Retinal pigment epithelial cell (primary cell): ENCODE measurements at regions not wholly inside any gene's neighbourhood (a gene's known extent, or its start where the extent isn't known, plus 50 kb on each side); places are given as distances from the start of the nearest gene placed in this dataset.

Experiments
- DNase-seq: peaks from one replicate; pipeline ENCODE4 v3.0.0-alpha.2; 2010; ENCODE audit warnings: low read depth
- H3K4me3 ChIP-seq: 2 replicates; pipeline ENCODE4 v1.5.1; 2011; ENCODE audit warnings: mild to moderate bottlenecking, low read length, control low read depth, moderate library complexity
- CTCF ChIP-seq: conservative IDR thresholded peaks from 2 replicates; pipeline ENCODE4 v1.5.1; 2011; ENCODE audit warnings: low read depth, low read length, control low read depth, inconsistent platforms

DNA sequence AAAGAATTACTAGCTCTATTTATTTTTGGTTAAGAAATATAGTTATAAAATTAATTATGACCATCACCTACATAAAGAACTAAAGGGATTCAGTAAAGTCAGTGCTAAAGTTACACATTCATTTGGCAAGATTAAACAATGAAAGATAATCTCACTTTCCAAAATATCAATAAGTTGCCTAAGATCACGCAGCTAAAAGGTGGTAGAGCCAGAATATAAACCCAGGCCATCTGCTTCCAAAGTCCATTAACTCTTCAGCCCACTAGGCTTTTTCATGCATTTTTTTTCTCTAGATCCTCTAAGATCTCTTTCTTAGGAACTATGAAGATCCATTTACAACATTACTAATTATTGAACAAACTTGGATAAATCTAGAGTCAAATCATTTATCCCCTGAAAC, 66.6 kb upstream of the RND3 start:
- no peak for TF ChIP-seq CTCF
- DNase-seq = no peak
- no peak overlapping the region for H3K4me3 ChIP-seq

DNA sequence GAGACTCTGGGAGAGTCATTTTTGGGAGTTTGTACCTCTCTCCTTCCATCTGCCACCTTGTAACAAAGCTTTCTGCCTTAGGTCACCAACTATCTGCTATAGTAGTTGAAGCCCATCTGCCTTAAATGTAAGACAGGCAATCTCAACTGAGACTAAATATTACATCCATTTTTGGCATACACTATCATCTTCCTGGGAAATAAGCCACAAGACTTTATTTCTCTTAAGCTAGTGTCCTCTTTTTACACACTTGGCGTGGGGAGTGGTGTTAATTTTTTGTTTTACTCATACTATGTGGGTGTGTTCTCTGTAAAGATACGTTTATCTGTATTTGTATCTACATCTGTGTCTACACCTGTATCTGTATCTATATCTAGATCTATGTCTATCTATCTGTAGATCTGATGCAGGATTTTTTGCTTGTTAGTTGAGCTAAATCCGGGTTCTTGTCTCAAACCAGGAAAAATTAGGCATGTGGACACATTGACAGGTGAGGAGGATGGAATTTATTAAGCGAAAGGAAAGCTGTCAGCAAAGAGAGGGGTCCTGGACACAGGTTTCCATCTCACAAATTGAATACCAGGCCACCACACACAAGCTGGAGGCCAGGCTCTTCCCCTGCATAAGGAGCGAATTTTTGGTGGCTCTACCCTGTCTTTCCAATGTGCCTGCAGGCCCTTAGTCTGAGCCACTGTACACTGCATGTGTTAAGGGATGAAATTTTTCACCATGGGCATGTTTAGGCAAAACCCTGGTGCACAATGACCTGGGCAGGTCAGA, 64.8 kb upstream of the RND3 start:
- no peak for TF ChIP-seq CTCF
- H3K4me3 ChIP-seq = no peak overlapping the region
- DNase-seq = no peak

DNA sequence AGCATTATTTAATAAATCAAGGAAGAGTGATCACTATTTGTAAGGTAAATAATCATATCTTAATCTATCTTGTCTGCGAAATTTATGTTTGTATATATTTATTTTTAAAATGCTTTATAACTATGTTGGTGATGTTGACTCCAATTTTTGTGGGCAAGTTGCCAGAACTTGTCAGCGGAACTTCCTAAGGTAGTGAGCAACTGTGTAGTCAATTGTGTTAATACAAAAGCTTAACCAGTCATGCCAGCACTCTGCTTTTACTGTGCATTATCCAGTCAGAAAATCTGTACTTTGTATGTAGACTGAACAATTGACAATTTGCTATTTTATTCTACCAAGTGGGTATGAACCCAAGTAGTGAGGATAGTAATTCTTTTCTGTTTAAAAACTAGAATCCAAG, 61.9 kb upstream of the RND3 start:
- no peak for DNase-seq
- no peak for TF ChIP-seq CTCF
- H3K4me3 ChIP-seq = no peak overlapping the region

GRCh38 chr2:150548527-150548926, 61.1 kb upstream of the RND3 start:
- H3K4me3 ChIP-seq = no peak overlapping the region
- DNase-seq = no peak
- peak; percentile 62 for TF ChIP-seq CTCF

DNA sequence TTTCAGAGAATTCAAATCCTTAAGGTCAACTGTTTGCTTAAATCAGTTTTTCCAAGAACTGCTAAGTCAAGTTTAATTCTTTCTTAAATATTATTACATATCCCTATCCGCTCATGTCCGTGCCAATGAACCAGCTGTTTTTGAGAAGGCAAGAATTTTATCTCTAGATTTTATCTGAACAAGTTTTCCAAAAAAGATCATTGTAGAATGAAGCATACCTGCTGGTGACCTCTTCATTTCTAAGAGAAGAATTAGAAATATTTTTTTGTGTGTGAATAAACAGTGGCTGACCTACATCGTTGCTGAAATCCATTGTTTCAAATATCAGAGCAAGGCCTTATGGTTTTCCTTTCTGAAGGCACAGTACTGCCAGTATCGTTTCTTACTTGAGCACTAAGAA, 58.4 kb upstream of the RND3 start:
- no peak overlapping the region for H3K4me3 ChIP-seq
- no peak for DNase-seq
- no peak for TF ChIP-seq CTCF

GRCh38 chr2:150544731-150545130, 57.3 kb upstream of the RND3 start:
- no peak overlapping the region for H3K4me3 ChIP-seq
- no peak for TF ChIP-seq CTCF
- no peak for DNase-seq

DNA sequence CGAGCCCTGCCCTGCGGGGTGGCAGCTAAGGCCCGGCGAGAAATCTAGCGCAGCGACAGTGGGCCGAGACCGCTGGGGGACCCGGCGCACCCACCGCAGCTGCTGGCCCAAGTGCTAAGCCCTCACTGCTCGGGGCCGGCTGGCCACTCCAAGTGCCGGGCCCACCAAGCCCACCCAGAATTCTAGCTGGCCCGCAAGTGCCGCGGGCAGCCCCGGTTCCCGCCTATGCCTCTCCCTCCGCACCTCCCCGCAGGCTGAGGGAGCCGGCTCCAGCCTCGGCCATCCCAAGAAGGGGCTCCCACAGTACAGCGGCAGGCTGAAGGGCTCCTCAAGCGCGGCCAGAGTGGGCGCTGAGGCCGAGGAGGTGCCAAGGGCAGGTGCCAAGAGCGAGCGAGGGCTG, 55.2 kb upstream of the RND3 start:
- no peak for TF ChIP-seq CTCF
- H3K4me3 ChIP-seq = no peak overlapping the region
- no peak for DNase-seq
